Loucy (cell line): ENCODE measurements at regions not wholly inside any gene's neighbourhood (a gene's known extent, or its start where the extent isn't known, plus 50 kb on each side); places are given as distances from the start of the nearest gene placed in this dataset.

Experiments
- H2AFZ ChIP-seq: fragments of 200-600 bp; sonication (generic); 2 replicates; pipeline ENCODE4 v1.6.0; 2016; ENCODE audit warnings: antibody characterized with exemption, mild to moderate bottlenecking, low read length, moderate library complexity
- H3F3A ChIP-seq: fragments of 200-600 bp; 2 replicates; pipeline ENCODE4 v1.6.0; 2016; ENCODE audit warnings: antibody characterized with exemption, low read depth, mild to moderate bottlenecking
- H3K27me3 ChIP-seq: fragments of 200-600 bp; sonication (generic); 2 replicates; pipeline ENCODE4 v1.6.1; 2014; ENCODE audit warnings: low read length, mild to moderate bottlenecking; ENCODE audit not compliant: insufficient read depth, poor library complexity, severe bottlenecking
- H3K36me3 ChIP-seq: fragments of 200-600 bp; sonication (generic); 2 replicates; pipeline ENCODE4 v1.6.1; 2016; ENCODE audit warnings: low read length; ENCODE audit not compliant: insufficient read depth
- H3K4me1 ChIP-seq: fragments of 200-600 bp; sonication (generic); 2 replicates; pipeline ENCODE4 v1.5.1; 2014; ENCODE audit warnings: low read length, mild to moderate bottlenecking; ENCODE audit not compliant: insufficient read depth, poor library complexity, severe bottlenecking
- H3K4me2 ChIP-seq: fragments of 200-600 bp; sonication (generic); 2 replicates; pipeline ENCODE4 v1.6.0; 2014; ENCODE audit warnings: antibody characterized with exemption, low read length, low read depth, mild to moderate bottlenecking; ENCODE audit not compliant: poor library complexity, severe bottlenecking
- H3K4me3 ChIP-seq: fragments of 200-600 bp; sonication (generic); 2 replicates; pipeline ENCODE4 v1.5.1; 2014; ENCODE audit warnings: low read length, mild to moderate bottlenecking, mixed read lengths; ENCODE audit not compliant: poor library complexity, severe bottlenecking
- H3K79me2 ChIP-seq: fragments of 200-600 bp; sonication (generic); 2 replicates; pipeline ENCODE4 v1.6.1; 2014; ENCODE audit warnings: low read length; ENCODE audit not compliant: insufficient read depth
- H3K9ac ChIP-seq: fragments of 200-600 bp; sonication (generic); 2 replicates; pipeline ENCODE4 v1.6.0; 2014; ENCODE audit warnings: mild to moderate bottlenecking, low read depth, low read length, moderate library complexity; ENCODE audit not compliant: poor library complexity, severe bottlenecking
- H3K9me2 ChIP-seq: fragments of 200-600 bp; sonication (generic); replicated peaks from 2 replicates; pipeline ENCODE4 v1.6.1; 2016; ENCODE audit warnings: low read depth, low read length, mixed read lengths
- H3K9me3 ChIP-seq: fragments of 200-600 bp; sonication (generic); 2 replicates; pipeline ENCODE4 v1.6.1; 2014; ENCODE audit warnings: mild to moderate bottlenecking, antibody characterized with exemption, low read length, low read depth; ENCODE audit not compliant: insufficient read depth
- H4K20me1 ChIP-seq: fragments of 200-600 bp; sonication (generic); 2 replicates; pipeline ENCODE4 v1.6.0; 2014; ENCODE audit warnings: antibody characterized with exemption, low read length, mild to moderate bottlenecking; ENCODE audit not compliant: insufficient read depth, poor library complexity, severe bottlenecking
- EZH2phosphoT487 ChIP-seq: fragments of 200-600 bp; IDR thresholded peaks from 2 replicates; pipeline ENCODE4 v1.6.1; 2018; ENCODE audit warnings: antibody characterized with exemption, mild to moderate bottlenecking, moderate library complexity, borderline replicate concordance
- TF ChIP-seq, protein P1 (sequence below): fragments of 200-600 bp; sonication (generic); conservative IDR thresholded peaks from 2 replicates; pipeline ENCODE4 v1.5.1; 2014; ENCODE audit warnings: mild to moderate bottlenecking, antibody characterized with exemption, low read length

DNA sequence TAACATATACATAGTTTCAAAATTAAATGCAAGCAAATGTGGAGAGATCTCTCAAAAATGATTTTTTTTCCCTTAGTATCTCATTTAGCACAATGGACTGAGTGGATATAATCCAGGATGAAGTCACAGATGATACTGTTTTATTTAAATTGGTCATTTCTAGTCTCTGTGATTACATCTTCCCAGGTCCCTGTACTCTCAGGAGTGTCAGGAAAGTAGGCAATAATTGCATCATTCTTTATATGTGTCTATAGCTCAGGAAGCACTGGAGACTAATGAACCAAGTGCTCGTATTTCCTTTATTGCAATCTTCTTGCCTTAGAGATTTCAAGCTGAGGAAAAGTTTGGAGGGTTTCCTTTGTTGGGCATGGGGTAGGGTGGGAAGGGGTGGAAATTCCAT is 309.4 kb upstream of the THRB start:
- no peaks in the 10 kb centered on the region for H3K79me2 ChIP-seq

DNA sequence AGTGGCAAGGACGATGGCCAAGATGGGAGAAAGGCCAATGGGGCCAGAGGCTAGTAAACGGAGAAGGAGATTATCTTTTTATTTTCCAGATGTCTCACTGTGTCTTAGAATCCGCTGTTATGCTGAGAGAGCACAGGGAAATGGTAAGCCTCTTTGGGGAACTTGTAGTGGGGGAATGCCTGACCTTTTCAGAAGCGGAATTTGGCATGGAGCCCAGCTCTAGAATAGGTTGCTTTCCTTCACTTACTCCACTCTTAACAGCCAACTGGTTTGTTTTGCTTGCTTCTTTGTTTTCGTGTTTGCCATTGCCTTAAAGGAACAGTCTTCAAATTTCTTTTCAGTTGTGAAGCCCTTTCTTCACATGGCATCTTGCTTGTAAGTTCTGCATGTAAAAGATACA is 316.2 kb upstream of the THRB start:
- no peaks in the 10 kb centered on the region for H3F3A ChIP-seq
- H3K4me3 ChIP-seq: no peak overlapping the region
- no peak overlapping the region for H3K9ac ChIP-seq
- H3K36me3 ChIP-seq: no peaks in the 10 kb centered on the region
- no peak for TF ChIP-seq EZH2phosphoT487
- TF ChIP-seq, protein P1, sequence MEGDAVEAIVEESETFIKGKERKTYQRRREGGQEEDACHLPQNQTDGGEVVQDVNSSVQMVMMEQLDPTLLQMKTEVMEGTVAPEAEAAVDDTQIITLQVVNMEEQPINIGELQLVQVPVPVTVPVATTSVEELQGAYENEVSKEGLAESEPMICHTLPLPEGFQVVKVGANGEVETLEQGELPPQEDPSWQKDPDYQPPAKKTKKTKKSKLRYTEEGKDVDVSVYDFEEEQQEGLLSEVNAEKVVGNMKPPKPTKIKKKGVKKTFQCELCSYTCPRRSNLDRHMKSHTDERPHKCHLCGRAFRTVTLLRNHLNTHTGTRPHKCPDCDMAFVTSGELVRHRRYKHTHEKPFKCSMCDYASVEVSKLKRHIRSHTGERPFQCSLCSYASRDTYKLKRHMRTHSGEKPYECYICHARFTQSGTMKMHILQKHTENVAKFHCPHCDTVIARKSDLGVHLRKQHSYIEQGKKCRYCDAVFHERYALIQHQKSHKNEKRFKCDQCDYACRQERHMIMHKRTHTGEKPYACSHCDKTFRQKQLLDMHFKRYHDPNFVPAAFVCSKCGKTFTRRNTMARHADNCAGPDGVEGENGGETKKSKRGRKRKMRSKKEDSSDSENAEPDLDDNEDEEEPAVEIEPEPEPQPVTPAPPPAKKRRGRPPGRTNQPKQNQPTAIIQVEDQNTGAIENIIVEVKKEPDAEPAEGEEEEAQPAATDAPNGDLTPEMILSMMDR: no peak
- no peaks in the 10 kb centered on the region for H3K27me3 ChIP-seq
- H3K9me3 ChIP-seq: no peaks in the 10 kb centered on the region
- H4K20me1 ChIP-seq: no peaks in the 10 kb centered on the region
- no peaks in the 10 kb centered on the region for H3K4me1 ChIP-seq
- H2AFZ ChIP-seq: no peak overlapping the region
- H3K9me2 ChIP-seq: no peaks in the 10 kb centered on the region
- no peaks in the 10 kb centered on the region for H3K79me2 ChIP-seq
- no peak overlapping the region for H3K4me2 ChIP-seq

More for the DNA sequence above, 309.4 kb upstream of the THRB start:
- Histone ChIP-seq H3K36me3 (no peaks in the 10 kb centered on the region), H3K4me2 (no peak overlapping the region), H3K27me3 (no peaks in the 10 kb centered on the region), H3K4me3 (no peak overlapping the region), H4K20me1 (no peaks in the 10 kb centered on the region), H3F3A (no peaks in the 10 kb centered on the region), H2AFZ (no peak overlapping the region), H3K9ac (no peak overlapping the region), H3K9me3 (no peaks in the 10 kb centered on the region), H3K9me2 (no peaks in the 10 kb centered on the region), H3K4me1 (no peaks in the 10 kb centered on the region)
- TF ChIP-seq, protein P1: no peak
- TF ChIP-seq EZH2phosphoT487: no peak

DNA sequence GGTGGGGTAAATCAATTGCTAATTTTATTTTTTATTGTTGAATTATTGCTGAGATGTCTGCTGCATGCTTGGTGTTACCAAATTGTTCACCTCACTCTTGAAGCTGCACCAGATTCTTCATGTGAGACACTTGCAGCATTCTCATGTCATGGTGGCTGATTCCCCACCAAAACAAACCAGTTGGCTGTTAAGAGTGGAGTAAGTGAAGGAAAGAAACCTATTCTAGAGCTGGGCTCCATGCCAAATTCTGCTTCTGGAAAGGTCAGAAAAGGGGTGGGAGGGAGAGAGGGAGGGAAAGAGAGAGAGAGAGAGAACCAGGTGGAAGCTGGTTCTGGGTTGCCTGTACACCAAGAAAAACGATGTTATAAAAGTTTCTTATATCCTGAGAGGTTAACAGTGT is 317.5 kb upstream of the THRB start:
- Histone ChIP-seq H3K9me2 (no peaks in the 10 kb centered on the region), H3K4me2 (no peak overlapping the region), H3K4me1 (no peaks in the 10 kb centered on the region), H3K79me2 (no peaks in the 10 kb centered on the region), H3K9me3 (no peaks in the 10 kb centered on the region), H3F3A (no peaks in the 10 kb centered on the region), H3K9ac (no peak overlapping the region), H3K36me3 (no peaks in the 10 kb centered on the region), H3K27me3 (no peaks in the 10 kb centered on the region), H4K20me1 (no peaks in the 10 kb centered on the region), H3K4me3 (no peak overlapping the region), H2AFZ (no peak overlapping the region)
- TF ChIP-seq EZH2phosphoT487: no peak
- TF ChIP-seq, protein P1: no peak
